GM21526 (cell line): ENCODE measurements at regions not wholly inside any gene's neighbourhood (a gene's known extent, or its start where the extent isn't known, plus 50 kb on each side); places are given as distances from the start of the nearest gene placed in this dataset.

Experiments
- ATAC-seq: cut with Tn5 transposase; IDR thresholded peaks from one replicate; pipeline ENCODE4 v1.9.1; 2021; ENCODE audit warnings: moderate library complexity; ENCODE audit not compliant: unreplicated experiment, low FRiP score

DNA sequence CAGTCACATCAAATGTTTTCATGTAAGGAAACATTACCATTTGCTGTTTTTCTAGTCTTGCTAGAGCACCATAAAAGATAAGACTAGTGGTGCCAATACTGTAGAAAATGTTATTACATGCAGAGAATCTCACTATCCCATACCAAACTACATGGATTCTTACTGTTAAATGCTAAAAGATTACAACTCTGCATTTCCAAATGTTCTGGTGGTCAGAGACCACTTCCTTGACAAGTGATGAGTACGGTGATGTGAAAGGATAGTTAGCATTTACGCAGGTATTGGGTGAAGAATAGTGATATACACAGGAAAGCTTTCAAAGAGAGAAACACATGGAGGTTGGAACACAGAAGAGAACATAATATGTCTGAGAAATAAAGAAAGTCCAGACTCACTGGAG is 98.2 kb downstream of the GGTLC2 start:
- ATAC-seq, result no peak

DNA sequence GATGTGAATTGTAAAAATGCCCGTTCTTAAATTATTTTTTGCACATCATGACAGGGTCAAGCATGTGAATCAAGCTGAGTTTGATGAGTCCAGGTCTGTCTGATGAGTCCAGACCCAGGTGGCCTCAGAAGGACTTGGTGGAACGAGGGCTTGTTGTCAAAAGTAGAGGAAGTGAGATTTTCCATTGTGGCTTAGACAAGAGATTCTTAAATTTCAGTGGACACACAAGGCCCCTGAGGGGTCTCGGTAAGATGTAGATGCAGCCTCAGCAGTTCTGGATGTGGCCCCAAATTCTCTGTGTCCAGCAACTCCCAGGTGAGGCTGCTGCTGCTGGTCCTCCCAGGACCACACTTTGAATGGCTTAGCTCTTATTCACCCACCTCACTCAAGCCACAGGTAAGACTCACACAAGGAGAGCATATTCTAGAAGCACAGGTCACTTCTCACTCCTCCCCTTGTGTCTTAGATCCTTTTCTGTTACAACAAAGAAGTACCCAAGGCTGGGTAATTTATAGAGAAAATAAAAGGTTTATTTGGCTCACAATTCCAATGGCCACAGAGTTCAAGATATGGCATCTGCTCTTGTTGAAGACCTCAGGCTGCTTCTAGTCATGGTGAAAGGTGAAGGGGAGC is 98.8 kb downstream of the GGTLC2 start:
- ATAC-seq, result no peak

DNA sequence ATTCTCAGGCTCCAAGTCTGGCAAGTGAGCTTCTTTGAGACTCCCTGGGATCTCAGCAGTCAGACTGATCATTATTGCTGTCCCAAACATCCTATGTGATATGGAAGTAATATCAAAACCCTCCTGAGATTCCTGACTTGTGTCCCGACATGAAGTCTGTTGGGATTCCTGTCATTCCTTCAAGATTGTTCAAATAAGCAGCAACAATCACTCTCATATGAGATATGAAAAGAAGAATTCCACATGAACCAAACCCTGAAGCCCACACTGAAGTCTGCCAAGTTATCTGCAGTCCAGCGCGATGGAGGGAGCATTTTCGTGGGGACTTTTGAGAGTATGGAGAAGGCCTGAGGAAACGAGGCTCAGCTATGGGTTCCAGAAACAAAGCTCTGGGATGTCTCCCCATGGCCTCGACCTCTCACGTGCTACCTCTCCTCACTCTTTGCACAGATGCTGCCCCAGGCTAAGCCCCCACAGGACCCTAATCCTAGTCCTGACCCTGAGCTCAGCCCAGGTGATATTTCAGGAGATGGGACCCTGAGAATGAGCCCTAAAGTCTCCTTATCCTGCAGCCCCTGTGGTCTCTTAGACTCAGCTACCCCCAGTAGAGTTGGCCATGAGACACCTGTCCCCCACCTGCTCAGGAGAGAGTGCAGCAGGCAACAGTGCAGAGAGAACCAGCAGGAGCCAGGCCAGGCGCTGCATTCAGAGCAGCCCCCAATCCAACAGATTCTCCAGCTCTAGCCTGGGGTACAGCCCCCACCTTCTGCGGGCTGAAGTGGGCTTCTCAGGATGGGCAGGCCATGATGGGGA is 100.2 kb downstream of the GGTLC2 start:
- ATAC-seq, result no peak

DNA sequence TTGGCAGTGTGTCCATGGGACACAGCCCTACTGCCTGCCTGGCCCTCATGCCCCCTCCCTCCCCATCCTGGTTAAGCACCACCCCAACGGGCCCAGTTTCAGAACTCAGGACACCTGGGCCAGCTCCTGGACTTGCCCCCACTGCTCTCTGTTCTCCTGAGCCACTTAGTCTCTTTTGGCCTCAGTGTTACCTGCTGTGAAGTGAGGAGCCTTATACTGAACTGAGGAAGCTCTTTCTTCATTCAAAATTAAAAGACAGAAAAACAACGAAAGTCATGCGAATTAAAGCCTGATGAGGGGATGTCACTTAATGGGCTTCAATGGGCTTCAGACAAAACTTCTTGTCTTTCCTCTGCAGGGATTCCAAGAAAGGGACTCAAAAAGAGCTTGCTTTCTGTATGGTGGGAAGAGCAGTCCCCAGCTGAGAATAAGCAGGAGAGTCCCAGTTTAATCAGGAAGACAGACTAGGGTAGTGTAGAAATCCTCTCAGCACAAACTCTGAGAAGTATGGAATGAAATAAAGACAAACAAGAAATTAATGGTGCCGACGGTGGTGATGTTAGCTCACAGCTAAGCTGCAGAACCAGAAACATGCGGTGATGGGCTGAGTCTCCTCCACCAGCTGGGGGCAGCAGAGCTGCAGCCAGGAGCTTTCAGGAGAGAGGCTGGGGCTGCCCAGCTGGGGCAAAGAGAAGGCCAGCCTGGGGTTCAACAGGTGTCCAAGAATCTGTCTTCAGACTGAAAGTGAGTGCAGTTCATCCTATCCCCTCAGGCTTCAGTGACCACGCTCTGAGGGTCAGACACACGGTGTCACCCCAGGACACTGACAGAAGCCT is 101.0 kb downstream of the GGTLC2 start:
- no peak for ATAC-seq

DNA sequence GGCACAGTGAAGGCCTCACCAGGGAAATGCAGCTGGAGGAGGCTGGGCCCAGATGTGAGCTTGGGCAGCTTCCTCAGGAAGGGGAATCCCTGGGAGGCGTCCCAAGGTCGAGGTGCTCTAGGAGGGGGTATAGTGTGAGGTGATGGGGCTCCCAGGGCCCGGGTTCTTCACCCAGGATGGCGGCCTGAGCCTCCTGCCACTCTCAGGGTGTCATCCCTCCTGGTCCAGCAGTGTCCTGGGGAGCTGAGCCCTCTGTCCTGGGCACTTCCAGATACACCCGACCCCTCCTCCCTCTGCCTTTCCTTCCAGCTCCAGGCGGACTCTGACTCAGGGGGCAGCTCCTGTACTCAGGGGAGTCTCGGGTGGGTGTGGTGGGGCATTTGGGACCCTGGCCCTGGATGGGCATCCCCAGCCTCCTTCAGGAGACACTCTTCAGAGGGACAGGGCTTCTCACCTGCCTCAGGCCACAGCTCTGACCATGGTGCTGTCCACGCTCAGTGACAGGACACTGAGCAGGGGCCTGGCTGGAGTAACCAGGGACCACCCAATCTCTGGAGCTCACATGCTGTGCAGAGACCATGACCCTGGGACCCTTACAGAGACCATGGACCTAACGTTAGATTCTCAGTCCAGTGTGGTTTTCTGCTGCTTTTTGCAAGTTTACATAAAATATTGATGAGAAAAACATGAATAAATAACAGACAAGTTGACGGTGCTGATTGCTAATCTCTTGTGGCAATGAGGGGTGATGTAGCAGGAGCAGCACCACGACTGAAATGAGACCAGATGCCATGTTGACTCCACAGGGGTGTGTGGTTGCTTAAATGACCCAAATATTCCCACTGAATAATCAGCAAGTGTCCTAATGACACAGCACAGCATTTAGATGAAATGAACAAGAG is 101.9 kb downstream of the GGTLC2 start:
- no peak for ATAC-seq

DNA sequence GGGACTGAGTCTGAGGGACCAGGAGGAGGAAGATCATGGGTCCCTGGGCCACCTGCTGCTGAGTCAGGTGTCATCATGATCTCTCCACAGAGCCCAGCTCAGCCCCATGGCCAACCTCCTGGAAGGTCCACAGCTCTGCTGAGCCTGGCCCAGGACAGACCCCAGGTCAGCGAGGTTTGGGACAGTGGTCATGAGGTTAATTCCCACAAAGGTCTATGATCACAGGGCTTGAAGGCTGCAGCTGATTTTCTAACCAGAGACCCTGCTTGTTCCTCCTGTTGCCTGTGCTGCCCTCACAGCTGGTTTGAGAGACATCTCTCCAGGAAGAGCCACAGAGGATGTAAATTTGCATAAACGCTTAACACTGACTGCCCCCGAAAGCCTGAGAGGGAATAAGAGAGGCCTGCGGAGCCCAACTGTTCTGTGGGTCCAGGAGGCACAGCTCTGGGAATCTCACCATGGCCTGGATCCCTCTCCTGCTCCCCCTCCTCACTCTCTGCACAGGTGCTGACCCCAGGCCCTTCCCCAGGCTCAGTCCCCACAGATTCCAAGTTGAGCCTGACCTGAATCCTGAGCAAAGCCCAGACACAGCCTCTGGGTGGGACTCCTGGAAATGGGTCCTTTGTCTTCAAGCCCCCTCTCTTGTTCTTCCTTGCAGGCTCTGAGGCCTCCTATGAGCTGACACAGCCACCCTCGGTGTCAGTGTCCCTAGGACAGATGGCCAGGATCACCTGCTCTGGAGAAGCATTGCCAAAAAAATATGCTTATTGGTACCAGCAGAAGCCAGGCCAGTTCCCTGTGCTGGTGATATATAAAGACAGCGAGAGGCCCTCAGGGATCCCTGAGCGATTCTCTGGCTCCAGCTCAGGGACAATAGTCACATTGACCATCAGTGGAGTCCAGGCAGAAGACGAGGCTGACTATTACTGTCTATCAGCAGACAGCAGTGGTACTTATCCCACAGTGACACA is 102.8 kb downstream of the GGTLC2 start:
- ATAC-seq, result no peak

DNA sequence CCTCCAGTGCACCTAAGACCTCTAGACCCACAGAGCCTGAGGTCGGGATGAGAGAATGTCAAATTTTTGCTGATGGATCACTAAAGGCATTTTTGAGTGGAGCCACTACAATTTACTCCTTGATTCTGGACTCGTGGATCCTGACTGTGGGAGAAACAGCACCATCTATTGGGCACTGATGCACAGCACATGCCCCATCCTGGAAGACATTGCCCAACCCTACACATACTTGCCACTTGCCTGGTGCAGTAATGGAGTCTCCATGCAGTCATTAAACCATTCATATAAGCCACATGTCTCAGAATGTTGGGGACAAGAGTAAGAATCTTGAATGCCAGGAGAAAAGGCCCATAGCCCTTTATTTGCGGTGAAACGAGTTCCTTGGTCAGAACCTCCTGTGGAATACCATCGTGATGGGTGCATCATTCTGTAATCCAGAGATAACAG is 103.9 kb downstream of the GGTLC2 start:
- ATAC-seq, result no peak

DNA sequence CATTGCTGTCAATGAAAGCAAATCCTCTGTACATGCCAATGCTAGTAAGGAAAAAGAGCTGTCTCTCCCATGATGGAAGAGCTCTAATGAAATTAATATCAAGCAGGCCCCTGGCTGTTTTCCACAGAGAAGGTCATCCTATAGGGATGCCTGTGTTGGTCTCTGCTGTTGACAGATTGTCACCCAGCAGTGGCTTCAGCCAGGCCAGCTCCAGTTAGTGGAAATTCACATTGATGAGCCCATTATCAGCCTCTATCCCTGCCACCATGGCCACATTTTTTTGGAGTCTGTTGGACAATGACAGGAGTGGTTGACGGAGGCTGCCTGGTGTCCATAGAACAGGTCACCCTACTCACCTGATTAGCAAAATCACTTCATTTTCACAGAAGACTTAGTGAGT is 104.3 kb downstream of the GGTLC2 start:
- no peak for ATAC-seq

DNA sequence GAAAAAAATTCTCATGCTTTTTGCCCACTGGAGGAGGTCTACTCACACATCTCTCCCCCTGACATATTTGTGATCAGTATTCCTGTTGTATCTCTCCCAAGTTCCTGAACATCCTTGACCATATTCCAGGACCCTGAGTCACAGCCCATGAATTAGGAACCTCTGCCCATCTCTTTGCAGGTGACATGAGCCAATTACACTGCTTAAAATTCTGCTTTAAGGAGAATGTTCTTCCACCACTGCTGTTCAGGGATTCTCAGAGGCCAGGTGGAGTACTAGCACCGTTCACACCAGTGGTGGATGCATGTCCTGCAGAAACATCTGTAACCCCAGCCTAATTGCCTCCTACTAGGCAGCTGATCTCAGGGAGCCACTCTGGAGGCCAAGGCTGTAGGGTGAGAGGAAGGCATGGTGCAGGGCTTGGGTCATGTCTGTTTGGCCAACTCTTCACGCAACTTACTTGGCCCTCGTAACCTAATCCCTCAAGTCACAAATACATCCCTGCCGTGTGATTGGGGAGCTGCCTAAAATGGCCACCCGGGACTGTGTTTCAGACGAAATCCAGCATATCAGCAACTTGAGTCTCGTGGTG is 104.8 kb downstream of the GGTLC2 start:
- no peak for ATAC-seq

DNA sequence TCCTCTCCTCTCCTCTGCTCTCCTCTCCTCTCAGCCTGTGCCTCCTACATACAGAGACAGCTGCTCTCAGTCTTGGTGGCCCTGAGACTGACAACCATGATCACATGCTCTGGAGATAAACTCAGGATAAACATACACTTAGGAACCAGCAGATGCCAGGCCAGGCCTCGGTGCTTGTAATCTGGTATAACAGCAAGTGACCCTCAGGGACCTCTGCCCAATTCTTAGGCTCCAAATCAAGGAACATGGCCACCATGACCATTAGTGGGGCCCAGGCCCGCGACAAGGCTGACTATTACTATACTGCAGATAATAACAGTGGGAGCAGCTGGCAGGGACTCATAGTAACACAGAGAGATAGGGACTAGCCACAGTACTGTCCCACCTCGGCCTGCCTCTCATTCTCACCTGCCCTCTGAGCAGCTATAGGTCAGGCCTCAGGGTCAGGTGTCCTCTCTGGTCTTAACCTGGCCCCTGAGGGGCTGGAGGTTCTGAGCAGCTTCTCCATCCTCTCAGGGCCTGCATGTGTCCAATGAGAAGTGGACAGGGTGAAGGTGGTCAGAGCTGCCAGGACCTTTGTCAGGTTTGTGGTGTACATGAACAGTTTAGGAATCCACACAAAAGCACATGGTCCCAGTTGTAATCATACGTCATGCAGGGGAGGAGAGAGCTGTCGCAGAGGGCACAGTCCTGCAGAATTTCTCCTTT is 106.1 kb downstream of the GGTLC2 start:
- ATAC-seq, result no peak

DNA sequence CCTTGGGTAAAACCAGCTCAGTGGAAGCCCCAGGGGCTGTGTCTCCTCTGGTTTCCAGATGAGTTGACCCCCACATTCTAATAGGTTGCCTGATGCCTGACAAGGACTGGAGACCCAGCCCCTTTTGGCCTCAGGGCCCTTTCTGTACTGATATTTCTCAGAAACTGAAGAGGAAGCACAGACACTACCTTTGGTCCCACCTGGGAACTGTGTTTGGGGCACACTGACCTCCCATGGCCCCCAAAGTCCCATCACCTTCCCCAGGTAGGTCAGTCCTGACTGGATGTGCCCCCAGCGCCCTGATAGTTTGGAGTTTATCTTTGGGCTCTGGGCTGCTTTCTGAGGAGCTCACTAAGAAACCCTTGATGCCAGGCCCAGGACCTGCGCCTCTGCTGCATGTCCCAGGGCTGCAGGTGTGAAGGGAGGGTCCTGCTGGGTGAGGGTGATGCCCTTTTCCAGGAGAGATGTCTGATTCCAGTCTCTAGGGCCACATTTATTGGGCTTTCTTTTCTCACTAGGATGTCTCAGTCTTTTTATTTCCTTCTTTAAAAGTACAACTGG is 106.7 kb downstream of the GGTLC2 start:
- no peak for ATAC-seq

DNA sequence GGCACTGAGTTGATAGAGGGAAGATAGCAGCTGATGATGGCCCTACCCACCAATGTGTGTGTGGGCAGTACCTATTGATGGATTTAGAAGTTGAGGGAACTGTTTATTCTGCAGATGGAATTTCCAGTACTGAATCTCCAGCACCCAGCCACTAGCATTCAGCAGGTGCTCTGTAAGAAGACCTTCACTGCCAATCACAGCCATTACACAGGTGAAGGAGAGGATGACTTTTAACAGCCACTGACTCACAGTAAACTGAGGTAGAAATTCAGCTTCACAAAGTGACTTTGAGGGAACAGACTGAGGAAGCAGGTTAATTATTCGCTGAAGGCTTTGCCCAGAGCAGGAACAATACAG is 107.8 kb downstream of the GGTLC2 start:
- ATAC-seq, result no peak

DNA sequence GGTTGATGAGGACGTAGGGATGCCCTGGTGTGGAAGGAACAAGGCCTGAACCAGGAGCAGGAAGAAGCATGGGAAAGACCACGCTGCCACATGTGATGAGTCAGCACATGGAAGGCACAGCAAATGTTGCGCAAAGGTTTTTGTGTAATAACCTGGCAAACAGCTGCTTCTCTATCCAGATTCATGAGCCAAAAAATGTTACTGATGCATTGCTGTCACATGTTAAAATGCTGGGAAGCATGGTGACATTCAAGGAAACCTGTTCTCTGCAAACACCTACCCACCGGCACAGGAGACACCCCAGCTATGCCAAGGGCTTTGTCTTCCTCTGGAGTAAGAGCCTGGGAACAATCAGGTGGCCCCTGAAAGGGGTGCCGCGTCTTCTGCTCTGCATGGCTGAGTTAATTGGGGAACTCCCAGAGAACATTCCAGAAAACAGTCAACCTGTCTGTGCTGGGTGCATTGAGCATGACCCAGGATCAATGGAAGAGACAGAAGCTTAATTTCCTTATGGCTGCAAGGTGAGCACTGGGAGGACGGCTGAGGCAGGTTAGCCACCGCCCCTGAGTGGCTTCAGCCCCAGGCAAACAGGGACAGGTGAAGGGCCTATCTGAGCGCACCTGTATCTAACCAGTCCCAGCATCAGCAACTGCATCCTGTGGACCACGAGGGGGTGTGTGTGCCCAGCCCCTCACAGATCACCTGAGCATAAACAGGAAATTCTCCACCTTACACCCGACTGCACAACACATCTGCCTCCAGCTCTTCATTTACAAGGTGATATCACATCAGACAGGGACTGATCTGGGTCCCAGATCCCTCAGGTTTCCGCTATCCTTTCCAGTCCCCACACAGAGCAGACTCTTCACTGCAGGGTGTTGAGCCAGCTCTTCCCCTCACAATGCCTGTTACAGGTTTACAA is 108.4 kb downstream of the GGTLC2 start:
- ATAC-seq, result no peak

DNA sequence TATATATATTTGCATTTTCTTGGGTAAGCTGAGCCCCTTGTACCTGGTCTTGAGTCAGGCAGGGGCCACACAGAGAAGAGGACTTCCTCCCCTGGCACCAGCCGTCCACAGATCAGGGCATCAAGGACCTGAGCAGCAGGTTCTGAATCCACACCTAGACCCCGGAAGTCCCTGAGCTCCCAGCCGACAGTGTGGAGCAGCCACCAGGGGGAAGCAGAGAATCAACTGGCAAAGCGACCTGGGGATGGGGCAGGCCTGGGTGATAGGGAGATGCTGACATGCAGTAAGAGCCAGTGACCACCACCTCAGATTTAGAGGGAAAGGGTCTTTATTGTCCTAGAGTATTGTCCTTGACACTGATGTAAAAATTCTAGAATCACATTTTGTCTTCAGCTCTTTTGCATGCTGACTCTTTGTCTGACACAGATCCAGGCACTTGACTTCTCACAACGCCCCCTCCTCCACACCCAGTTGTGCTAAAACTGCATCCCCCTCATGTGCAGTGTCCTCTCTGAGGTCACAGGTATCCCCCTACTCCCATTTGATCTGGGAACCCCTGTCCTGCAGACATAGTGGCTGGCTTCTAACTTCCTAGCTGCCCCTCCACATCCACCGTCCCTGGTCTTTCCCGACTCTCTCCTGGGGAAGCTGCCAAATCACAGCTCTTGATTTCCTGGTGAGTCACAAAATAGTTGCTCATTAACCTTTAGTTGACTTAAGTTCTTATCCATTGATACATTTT is 109.3 kb downstream of the GGTLC2 start:
- no peak for ATAC-seq

DNA sequence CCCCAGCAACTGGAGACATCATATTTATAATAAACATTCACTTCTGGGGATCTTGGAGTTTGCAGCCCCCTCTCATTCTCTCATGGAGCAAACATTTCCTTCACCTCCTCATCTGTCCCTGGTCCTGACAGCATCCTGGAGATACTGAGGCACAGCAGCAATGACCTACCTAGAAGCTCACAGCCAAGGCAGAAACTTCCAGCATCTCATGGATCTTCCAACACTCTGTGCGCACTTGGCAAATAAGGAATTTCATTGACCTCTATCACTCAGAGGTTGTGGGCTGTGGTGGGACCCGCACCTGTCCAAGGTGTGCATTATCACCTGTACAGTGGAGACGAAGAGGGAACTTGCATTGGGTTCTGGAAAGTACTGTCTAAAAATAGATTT is 109.8 kb downstream of the GGTLC2 start:
- no peak for ATAC-seq
